Kidney (tissue), 13 donors: ENCODE measurements at regions not wholly inside any gene's neighbourhood (a gene's known extent, or its start where the extent isn't known, plus 50 kb on each side); places are given as distances from the start of the nearest gene placed in this dataset.
"Not testable (repeated sequence)": the region's sequence is repeated elsewhere in the genome, so short reads cannot be mapped to it uniquely, and the experiment has no call there.

Experiments
- DNase-seq, 5 donors: peaks; one replicate each; pipeline ENCODE4 v3.0.0-alpha.2; 2013 to 2020
- FAIRE-seq: peaks from 2 replicates; lab custom pipeline; 2012; peaks lifted over from hg19 to GRCh38; lab: Jason Lieb, UNC
- H3K27ac ChIP-seq, 2 donors: one replicate each; pipeline ENCODE4 v1.7.0; 2013; ENCODE audit warnings: low read depth in 2 of 2, low read length in 2 of 2, inconsistent platforms in 1 of 2
- H3K27me3 ChIP-seq: one replicate; pipeline ENCODE4 v1.7.1; 2013; ENCODE audit warnings: low read length, inconsistent platforms; ENCODE audit not compliant: control insufficient read depth, insufficient read depth
- H3K36me3 ChIP-seq, 3 donors: one replicate each; pipeline versions ENCODE4 v1.7.0 to v1.7.1; 2013; ENCODE audit warnings: low read length in 3 of 3, control low read depth in 1 of 3, inconsistent platforms in 1 of 3; ENCODE audit not compliant: insufficient read depth in 3 of 3, control insufficient read depth in 2 of 3
- H3K4me1 ChIP-seq, 3 donors: one replicate each; pipeline versions ENCODE4 v1.7.0 to v1.7.1; 2013; ENCODE audit warnings: low read length in 3 of 3, inconsistent platforms in 1 of 3, low read depth in 1 of 3; ENCODE audit not compliant: control insufficient read depth in 2 of 3, insufficient read depth in 2 of 3
- H3K4me3 ChIP-seq, 3 donors: one replicate each; pipeline versions ENCODE4 v1.7.0 to v1.8.1; 2013; ENCODE audit warnings: low read length in 3 of 3, control low read depth in 1 of 3, inconsistent platforms in 1 of 3
- H3K9ac ChIP-seq, 3 donors: one replicate each; pipeline versions ENCODE4 v1.7.0 to v1.7.1; 2013; ENCODE audit warnings: low read length in 3 of 3, control low read depth in 1 of 3, inconsistent platforms in 1 of 3
- H3K9me3 ChIP-seq, 3 donors: one replicate each; pipeline versions ENCODE4 v1.7.0 to v1.7.1; 2013; ENCODE audit warnings: low read length in 3 of 3, control low read depth in 1 of 3, inconsistent platforms in 1 of 3; ENCODE audit not compliant: control insufficient read depth in 2 of 3, insufficient read depth in 1 of 3
- CTCF ChIP-seq: IDR thresholded peaks from 3 replicates; pipeline ENCODE4 v1.5.1; 2012; ENCODE audit warnings: mild to moderate bottlenecking, moderate library complexity, borderline replicate concordance; ENCODE audit not compliant: insufficient read depth; ENCODE audit errors: extremely low read depth
- intact Hi-C: fragments of 100-400 bp; cut with DNase I; formaldehyde crosslinking; loops from one replicate; pipeline ENCODE4 v1.11.1; 2022
- donor health status: control.
- donor health status: control.
- donor health status: control.
- donor health status: control.
- donor health status: control.
- donor health status: DM: yes; HTN: yes; CAD: no.
- donor health status: Normal renal cell carcinoma (clear cell type).

- Histone ChIP-seq H3K4me3 (no peak overlapping the region), H3K27me3 (no peaks in the 10 kb centered on the region), H3K27ac (no peak overlapping the region), H3K9me3 (peaks cover 2 to 15% (median 2%) of the 10 kb centered on the region in 3 donors), H3K36me3 (peaks cover 0 to 3% (median 0%) of the 10 kb centered on the region in 3 donors), H3K4me1 (no peaks in the 10 kb centered on the region), H3K9ac (no peak overlapping the region)
- DNase-seq, result no peak
- TF ChIP-seq CTCF, result no peak
- intact Hi-C loops, result no loop called here
- FAIRE-seq, result no peak
These were observed 404.4 kb downstream of the UTRN start for GRCh38 chr6:144689503-144690040.

GRCh38 chr6:144690133-144690532 is 405.0 kb downstream of the UTRN start:
- no peak for DNase-seq
- Histone ChIP-seq H3K27ac (no peak overlapping the region), H3K9me3 (peaks cover 2 to 15% (median 2%) of the 10 kb centered on the region in 3 donors), H3K4me1 (no peaks in the 10 kb centered on the region), H3K36me3 (peaks cover 0 to 3% (median 0%) of the 10 kb centered on the region in 3 donors), H3K27me3 (no peaks in the 10 kb centered on the region), H3K9ac (no peak overlapping the region), H3K4me3 (no peak overlapping the region)
- no peak for FAIRE-seq
- intact Hi-C loops, result no loop called here
- no peak for TF ChIP-seq CTCF

- no peak for DNase-seq
- no peak overlapping the region for H3K27ac ChIP-seq
These were observed 405.5 kb downstream of the UTRN start for GRCh38 chr6:144690666-144691065.

GRCh38 chr6:144692050-144692449 is 406.9 kb downstream of the UTRN start:
- H3K27ac ChIP-seq, H3K9me3 ChIP-seq, H3K27me3 ChIP-seq, H3K4me3 ChIP-seq, FAIRE-seq, intact Hi-C loops, H3K9ac ChIP-seq, H3K36me3 ChIP-seq, DNase-seq, H3K4me1 ChIP-seq: not testable (repeated sequence)

More at GRCh38 chr6:144690666-144691065, 405.5 kb downstream of the UTRN start:
- no peak for FAIRE-seq
- H3K4me3 ChIP-seq, result no peak overlapping the region
- H3K4me1 ChIP-seq, result no peaks in the 10 kb centered on the region
- H3K9me3 ChIP-seq, result peaks cover 2 to 15% (median 2%) of the 10 kb centered on the region in 3 donors
- H3K27me3 ChIP-seq, result no peaks in the 10 kb centered on the region
- intact Hi-C loops, result no loop called here
- H3K36me3 ChIP-seq, result peaks cover 0 to 3% (median 0%) of the 10 kb centered on the region in 3 donors
- no peak for TF ChIP-seq CTCF
- H3K9ac ChIP-seq, result no peak overlapping the region
